Kidney epithelial cell (primary cell): ENCODE measurements at regions not wholly inside any gene's neighbourhood (a gene's known extent, or its start where the extent isn't known, plus 50 kb on each side); places are given as distances from the start of the nearest gene placed in this dataset.
"Not testable (repeated sequence)": the region's sequence is repeated elsewhere in the genome, so short reads cannot be mapped to it uniquely, and the experiment has no call there.

Source experiments
- DNase-seq: peaks from one replicate; pipeline ENCODE4 v3.0.0-alpha.2; 2010; ENCODE audit warnings: low read depth
- H3K27me3 ChIP-seq: 2 replicates; pipeline ENCODE4 v1.6.0; 2011; ENCODE audit warnings: low read length; ENCODE audit not compliant: control insufficient read depth, insufficient read depth
- H3K36me3 ChIP-seq: 2 replicates; pipeline ENCODE4 v1.5.1; 2011; ENCODE audit warnings: low read length; ENCODE audit not compliant: control insufficient read depth, insufficient read depth
- H3K4me3 ChIP-seq: 2 replicates; pipeline ENCODE4 v1.5.1; 2011; ENCODE audit warnings: low read depth, mild to moderate bottlenecking, control low read depth, low read length
- CTCF ChIP-seq: IDR thresholded peaks from 2 replicates; pipeline ENCODE4 v1.5.1; 2011; ENCODE audit warnings: mild to moderate bottlenecking, moderate library complexity, low read length, control low read depth, inconsistent platforms; ENCODE audit not compliant: insufficient read depth, poor library complexity, severe bottlenecking

- no peak overlapping the region for H3K4me3 ChIP-seq
- DNase-seq, result no peak
- TF ChIP-seq CTCF, result no peak
- no peaks in the 10 kb centered on the region for H3K36me3 ChIP-seq
- H3K27me3 ChIP-seq, result no peaks in the 10 kb centered on the region
These were observed 155.4 kb downstream of the FOXL1 start for GRCh38 chr16:86733546-86734254.

GRCh38 chr16:86734543-86735460, 156.5 kb downstream of the FOXL1 start:
- Histone ChIP-seq H3K36me3 (no peaks in the 10 kb centered on the region), H3K4me3 (peak overlapping the region; percentile 20), H3K27me3 (no peaks in the 10 kb centered on the region)
- no peak for TF ChIP-seq CTCF
- DNase-seq, result no peak

GRCh38 chr16:86735727-86736126, 157.4 kb downstream of the FOXL1 start:
- no peaks in the 10 kb centered on the region for H3K36me3 ChIP-seq

GRCh38 chr16:86736502-86736901, 158.2 kb downstream of the FOXL1 start:
- no peaks in the 10 kb centered on the region for H3K36me3 ChIP-seq
- H3K4me3 ChIP-seq, result no peak overlapping the region
- DNase-seq, result no peak
- TF ChIP-seq CTCF, result no peak
- no peaks in the 10 kb centered on the region for H3K27me3 ChIP-seq

More at GRCh38 chr16:86735727-86736126, 157.4 kb downstream of the FOXL1 start:
- TF ChIP-seq CTCF, result no peak
- DNase-seq, result no peak
- Histone ChIP-seq H3K4me3 (no peak overlapping the region), H3K27me3 (no peaks in the 10 kb centered on the region)

GRCh38 chr16:86737083-86737482, 158.7 kb downstream of the FOXL1 start:
- H3K4me3 ChIP-seq, result no peak overlapping the region
- H3K27me3 ChIP-seq, result no peaks in the 10 kb centered on the region
- no peak for TF ChIP-seq CTCF
- no peaks in the 10 kb centered on the region for H3K36me3 ChIP-seq
- no peak for DNase-seq

- DNase-seq, H3K27me3 ChIP-seq, H3K4me3 ChIP-seq, H3K36me3 ChIP-seq: not testable (repeated sequence)
These were observed 160.0 kb downstream of the FOXL1 start for GRCh38 chr16:86738322-86738721.
